HG02943 (cell line): ENCODE measurements at regions not wholly inside any gene's neighbourhood (a gene's known extent, or its start where the extent isn't known, plus 50 kb on each side); places are given as distances from the start of the nearest gene placed in this dataset.
"Not testable (repeated sequence)": the region's sequence is repeated elsewhere in the genome, so short reads cannot be mapped to it uniquely, and the experiment has no call there.

Source experiments
- ATAC-seq: cut with Tn5 transposase; IDR thresholded peaks from one replicate; pipeline ENCODE4 v1.9.1; 2021; ENCODE audit warnings: mild to moderate bottlenecking, low read depth, moderate library complexity; ENCODE audit not compliant: unreplicated experiment

GRCh38 chr11:35046681-35047080, 92.3 kb upstream of the CD44 start:
- no peak for ATAC-seq

- no peak for ATAC-seq
Observed at GRCh38 chr11:35047179-35047578, 91.8 kb upstream of the CD44 start.

- ATAC-seq, result no peak
Observed at GRCh38 chr11:35047769-35048168, 91.2 kb upstream of the CD44 start.

- ATAC-seq, result not testable (repeated sequence)
Observed at GRCh38 chr11:35048346-35048745, 90.6 kb upstream of the CD44 start.

GRCh38 chr11:35049859-35050531, 89.0 kb upstream of the CD44 start:
- no peak for ATAC-seq

- no peak for ATAC-seq
Observed at GRCh38 chr11:35050541-35050995, 88.4 kb upstream of the CD44 start.

- ATAC-seq, result no peak
Observed at GRCh38 chr11:35056391-35057093, 82.4 kb upstream of the CD44 start.

GRCh38 chr11:35057926-35058668, 80.9 kb upstream of the CD44 start:
- no peak for ATAC-seq

- ATAC-seq, result no peak
Observed at GRCh38 chr11:35058669-35059434, 80.1 kb upstream of the CD44 start.

GRCh38 chr11:35061516-35062440, 77.2 kb upstream of the CD44 start:
- ATAC-seq, result no peak

GRCh38 chr11:35063488-35063931, 75.5 kb upstream of the CD44 start:
- no peak for ATAC-seq

- ATAC-seq, result no peak
Observed at GRCh38 chr11:35064114-35064800, 74.7 kb upstream of the CD44 start.

GRCh38 chr11:35065566-35065965, 73.4 kb upstream of the CD44 start:
- no peak for ATAC-seq

GRCh38 chr11:35066030-35066429, 72.9 kb upstream of the CD44 start:
- ATAC-seq, result no peak

- peak; percentile 92 for ATAC-seq
Observed at GRCh38 chr11:35066783-35067423, 72.1 kb upstream of the CD44 start.

- ATAC-seq, result no peak
Observed at GRCh38 chr11:35071722-35072121, 67.2 kb upstream of the CD44 start.

GRCh38 chr11:35073691-35074419, 65.1 kb upstream of the CD44 start:
- ATAC-seq, result no peak
